GM21360 (cell line): ENCODE measurements at regions not wholly inside any gene's neighbourhood (a gene's known extent, or its start where the extent isn't known, plus 50 kb on each side); places are given as distances from the start of the nearest gene placed in this dataset.

Experiments
- ATAC-seq: cut with Tn5 transposase; IDR thresholded peaks from one replicate; pipeline ENCODE4 v1.9.1; 2021; ENCODE audit warnings: mild to moderate bottlenecking, moderate library complexity; ENCODE audit not compliant: unreplicated experiment

- no peak for ATAC-seq
These were observed 241.3 kb upstream of the LCORL start for GRCh38 chr4:18262832-18263231.

- ATAC-seq: no peak
These were observed 230.5 kb upstream of the LCORL start for GRCh38 chr4:18252052-18252451.

- no peak for ATAC-seq
These were observed 229.0 kb upstream of the LCORL start for GRCh38 chr4:18250564-18250963.

- ATAC-seq: no peak
These were observed 227.1 kb upstream of the LCORL start for GRCh38 chr4:18248611-18249010.

- ATAC-seq: no peak
These were observed 225.6 kb upstream of the LCORL start for GRCh38 chr4:18247189-18247588.

- no peak for ATAC-seq
These were observed 221.6 kb upstream of the LCORL start for GRCh38 chr4:18242919-18243693.

GRCh38 chr4:18241727-18242126 is 220.2 kb upstream of the LCORL start:
- no peak for ATAC-seq

- ATAC-seq: no peak
These were observed 212.6 kb upstream of the LCORL start for GRCh38 chr4:18234108-18234507.

- ATAC-seq: no peak
These were observed 210.2 kb upstream of the LCORL start for GRCh38 chr4:18231726-18232125.

GRCh38 chr4:18227880-18228279 is 206.3 kb upstream of the LCORL start:
- no peak for ATAC-seq

GRCh38 chr4:18214411-18215055 is 193.0 kb upstream of the LCORL start:
- no peak for ATAC-seq

- ATAC-seq: no peak
These were observed 192.1 kb upstream of the LCORL start for GRCh38 chr4:18213576-18214198.

GRCh38 chr4:18209448-18209847 is 187.9 kb upstream of the LCORL start:
- ATAC-seq: peak; percentile 82

- no peak for ATAC-seq
These were observed 182.4 kb upstream of the LCORL start for GRCh38 chr4:18203966-18204365.

- no peak for ATAC-seq
These were observed 180.9 kb upstream of the LCORL start for GRCh38 chr4:18202486-18202885.

GRCh38 chr4:18201885-18202284 is 180.3 kb upstream of the LCORL start:
- no peak for ATAC-seq

GRCh38 chr4:18198653-18199052 is 177.1 kb upstream of the LCORL start:
- ATAC-seq: no peak

GRCh38 chr4:18197467-18197866 is 175.9 kb upstream of the LCORL start:
- no peak for ATAC-seq

- no peak for ATAC-seq
These were observed 172.7 kb upstream of the LCORL start for GRCh38 chr4:18194278-18194677.

- no peak for ATAC-seq
These were observed 171.3 kb upstream of the LCORL start for GRCh38 chr4:18192901-18193300.

- no peak for ATAC-seq
These were observed 163.9 kb upstream of the LCORL start for GRCh38 chr4:18185491-18185890.

GRCh38 chr4:18180892-18181291 is 159.3 kb upstream of the LCORL start:
- ATAC-seq: no peak
